ENCODE measurements at regions not wholly inside any gene's neighbourhood (a gene's known extent, or its start where the extent isn't known, plus 50 kb on each side); places are given as distances from the start of the nearest gene placed in this dataset.
"Not testable (repeated sequence)": the region's sequence is repeated elsewhere in the genome, so short reads cannot be mapped to it uniquely, and the experiment has no call there.

- no peak for DNase-seq
Measured at GRCh38 chr11:121936781-121937447, 179.1 kb downstream of the BLID start.

GRCh38 chr11:121936370-121936769, 179.6 kb downstream of the BLID start:
- DNase-seq = no peak

GRCh38 chr11:121933694-121934093, 182.3 kb downstream of the BLID start:
- DNase-seq = no peak

GRCh38 chr11:121933294-121933693, 182.7 kb downstream of the BLID start:
- DNase-seq = no peak

GRCh38 chr11:121932646-121933185, 183.3 kb downstream of the BLID start:
- no peak for DNase-seq

- no peak for DNase-seq
Measured at GRCh38 chr11:121931748-121932352, 184.2 kb downstream of the BLID start.

- no peak for DNase-seq
Measured at GRCh38 chr11:121931121-121931520, 184.9 kb downstream of the BLID start.

GRCh38 chr11:121930004-121930965, 185.7 kb downstream of the BLID start:
- no peak for DNase-seq

GRCh38 chr11:121929581-121929980, 186.4 kb downstream of the BLID start:
- no peak for DNase-seq

- DNase-seq = no peak
Measured at GRCh38 chr11:121928597-121929580, 187.1 kb downstream of the BLID start.

GRCh38 chr11:121927789-121928188, 188.2 kb downstream of the BLID start:
- DNase-seq = no peak

- no peak for DNase-seq
Measured at GRCh38 chr11:121927097-121927785, 188.8 kb downstream of the BLID start.

GRCh38 chr11:121924191-121924590, 191.8 kb downstream of the BLID start:
- no peak for DNase-seq

- DNase-seq = no peak
Measured at GRCh38 chr11:121917482-121917881, 198.5 kb downstream of the BLID start.

GRCh38 chr11:121914508-121915059, 201.4 kb downstream of the BLID start:
- no peak for DNase-seq

GRCh38 chr11:121909596-121909995, 206.4 kb downstream of the BLID start:
- DNase-seq = no peak

GRCh38 chr11:121907379-121907778, 208.6 kb downstream of the BLID start:
- DNase-seq = no peak

- DNase-seq = no peak
Measured at GRCh38 chr11:121904148-121904547, 211.9 kb downstream of the BLID start.

- DNase-seq = no peak
Measured at GRCh38 chr11:121901886-121902285, 214.1 kb downstream of the BLID start.

- not testable (repeated sequence) for DNase-seq
Measured at GRCh38 chr11:121901417-121901816, 214.6 kb downstream of the BLID start.

GRCh38 chr11:121899520-121899919, 216.5 kb downstream of the BLID start:
- DNase-seq = no peak

All from CD4-positive, alpha-beta T cell treated with Interleukin-10 for 1 hour (primary cell).